ENCODE measurements at regions not wholly inside any gene's neighbourhood (a gene's known extent, or its start where the extent isn't known, plus 50 kb on each side); places are given as distances from the start of the nearest gene placed in this dataset.

DNA sequence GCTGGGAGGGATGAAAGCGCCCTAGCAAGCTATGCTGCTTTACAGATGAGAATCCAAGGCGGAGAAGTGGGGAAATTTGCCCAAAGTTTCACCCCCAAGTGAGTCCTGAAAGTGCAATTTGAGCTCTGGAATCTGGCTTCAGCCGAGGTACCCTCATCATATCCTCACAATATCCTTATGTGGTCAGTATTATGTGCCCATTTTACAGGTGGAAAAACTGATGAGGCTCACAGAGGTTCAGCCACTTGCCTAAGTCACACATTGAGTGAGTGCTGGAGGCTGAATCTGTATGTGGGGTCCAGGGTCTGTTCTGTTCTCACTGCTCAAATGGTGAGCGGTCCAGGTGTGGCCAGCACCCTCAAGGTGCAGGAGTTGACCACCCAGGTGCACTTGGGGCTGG, 85.3 kb downstream of the MATN1 start:
- DNase-seq (ENCODE audit: low read depth): no peak

GRCh38 chr1:30637183-30637980, 86.0 kb downstream of the MATN1 start:
- no peak for DNase-seq (ENCODE audit: low read depth)

DNA sequence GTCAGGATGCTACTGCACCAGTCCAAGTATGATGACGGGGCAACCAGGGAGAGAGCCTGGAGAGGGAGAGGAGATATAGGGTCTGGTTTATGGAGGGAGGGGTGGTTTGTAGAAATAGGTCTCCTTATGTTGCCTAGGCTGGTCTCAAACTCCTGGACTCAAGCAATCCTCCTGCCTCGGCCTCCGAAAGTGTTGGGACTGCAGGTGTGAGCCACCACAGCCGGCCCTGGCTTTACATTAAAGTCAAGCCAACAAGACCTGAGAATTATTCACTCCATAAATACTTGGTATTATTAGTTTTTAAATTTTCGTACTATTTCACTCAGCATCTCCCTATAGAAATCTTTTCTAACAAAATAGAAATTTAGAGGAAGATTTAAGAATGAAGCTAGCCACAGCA, 86.8 kb downstream of the MATN1 start:
- DNase-seq (ENCODE audit: low read depth): no peak

DNA sequence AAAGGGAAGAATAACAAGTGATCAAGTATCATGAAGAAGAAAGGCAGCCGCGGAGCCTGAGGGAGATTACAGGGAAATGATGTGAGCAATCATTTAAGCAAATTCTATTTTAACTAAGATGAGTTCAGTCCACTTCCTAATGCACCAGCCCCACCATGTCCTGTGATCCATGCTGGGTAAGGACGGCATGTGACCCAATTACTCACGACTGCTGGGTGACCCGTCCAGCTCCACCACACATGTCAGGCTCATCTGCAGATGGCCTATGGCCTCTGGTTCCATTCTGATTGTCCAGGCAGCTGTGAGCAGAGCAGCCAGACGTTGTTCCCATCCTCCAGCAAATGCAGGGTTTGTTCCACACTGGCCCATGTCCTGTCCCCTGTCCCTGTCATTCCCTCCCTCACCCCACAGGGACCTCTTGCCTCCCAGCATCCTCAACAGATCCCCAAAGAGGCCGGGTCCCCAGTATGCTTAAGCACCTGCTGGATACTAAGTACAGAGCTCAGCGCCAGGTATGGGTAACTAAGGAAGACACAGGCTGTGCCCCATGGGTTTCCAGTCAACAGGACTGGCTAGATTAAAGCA, 87.9 kb downstream of the MATN1 start:
- no peak for DNase-seq (ENCODE audit: low read depth)

DNA sequence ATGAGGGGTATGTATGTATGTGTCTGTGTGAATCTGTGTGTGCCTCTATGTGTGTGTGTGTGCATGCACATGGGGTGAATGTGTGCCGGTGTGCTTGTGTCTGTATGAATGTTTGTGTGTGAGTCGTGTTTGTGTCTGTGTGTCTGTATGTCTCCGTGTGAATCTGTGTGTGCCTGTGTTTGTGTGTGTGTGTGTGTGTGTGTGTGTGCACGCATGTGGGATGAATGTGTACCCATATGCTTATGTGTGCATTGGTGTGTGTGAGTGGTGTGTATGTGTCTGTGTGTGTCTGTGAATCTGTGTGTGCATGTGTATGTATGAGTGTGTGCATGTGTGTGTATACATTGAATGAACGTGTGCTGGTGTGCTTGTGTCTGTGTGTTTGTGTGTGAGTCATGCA, 88.9 kb downstream of the MATN1 start:
- DNase-seq (ENCODE audit: low read depth): no peak

- DNase-seq (ENCODE audit: low read depth): no peak
These were observed 90.1 kb downstream of the MATN1 start for GRCh38 chr1:30633294-30633693.

DNA sequence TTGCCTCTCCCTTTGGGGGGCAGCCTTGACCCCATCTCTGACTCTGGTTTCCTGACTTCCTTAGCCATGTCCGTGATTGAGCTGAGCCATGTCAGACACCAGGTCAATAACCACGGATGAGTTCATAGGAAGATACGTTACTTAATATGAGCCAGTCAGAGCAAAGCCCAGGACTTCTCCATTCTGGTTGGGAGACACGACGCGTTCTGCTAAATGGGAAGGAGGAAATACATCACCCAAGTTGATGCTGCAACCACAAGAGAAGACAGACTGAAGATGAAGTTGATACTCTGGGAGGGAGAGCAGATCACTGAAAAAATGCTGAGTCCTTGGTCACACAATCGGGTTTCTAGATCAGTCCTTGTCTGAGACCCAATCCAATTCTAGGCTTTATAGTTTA, 90.9 kb downstream of the MATN1 start:
- DNase-seq (ENCODE audit: low read depth): no peak

DNA sequence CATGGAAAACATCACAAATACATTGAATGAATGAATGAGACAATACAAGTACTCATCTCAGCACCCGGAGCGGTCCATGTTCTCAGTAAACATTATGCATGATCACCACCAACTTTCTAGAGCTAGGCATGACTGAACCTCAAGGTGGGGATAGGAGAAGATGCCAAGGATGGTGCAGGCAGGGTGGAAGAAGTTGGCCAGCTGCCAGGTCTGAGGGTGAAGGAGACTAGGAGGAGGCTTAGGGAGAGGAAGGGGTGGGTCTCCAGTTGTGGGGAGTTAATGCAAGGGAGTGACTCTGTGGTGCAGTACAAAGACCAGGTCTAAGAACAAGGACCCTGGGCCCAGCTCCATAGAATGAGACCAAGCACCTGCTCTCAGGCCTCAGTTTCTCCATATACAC, 91.7 kb downstream of the MATN1 start:
- no peak for DNase-seq (ENCODE audit: low read depth)

DNA sequence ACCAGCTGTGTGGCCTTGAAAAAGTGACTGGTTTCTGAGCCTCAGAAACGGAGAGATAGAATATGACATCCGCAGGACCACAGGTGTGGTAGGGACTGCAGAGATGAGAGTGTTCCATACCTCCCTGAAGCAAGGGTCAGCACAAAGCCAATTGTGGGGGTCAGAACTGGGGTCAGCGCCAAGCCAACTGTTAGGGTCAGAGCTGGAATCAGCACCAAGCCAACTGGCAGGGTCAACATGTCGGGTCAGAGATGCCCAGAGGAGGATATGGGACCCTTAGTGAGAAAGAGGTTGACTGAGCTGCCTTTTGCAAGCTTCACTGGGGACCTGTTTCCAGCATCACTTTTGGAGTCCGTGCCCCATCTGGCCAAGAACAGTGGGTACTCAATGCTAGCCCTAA, 93.9 kb downstream of the MATN1 start:
- no peak for DNase-seq (ENCODE audit: low read depth)

- DNase-seq (ENCODE audit: low read depth): no peak
These were observed 95.4 kb downstream of the MATN1 start for GRCh38 chr1:30627994-30628393.

GRCh38 chr1:30627206-30627605, 96.2 kb downstream of the MATN1 start:
- DNase-seq (ENCODE audit: low read depth): no peak

DNA sequence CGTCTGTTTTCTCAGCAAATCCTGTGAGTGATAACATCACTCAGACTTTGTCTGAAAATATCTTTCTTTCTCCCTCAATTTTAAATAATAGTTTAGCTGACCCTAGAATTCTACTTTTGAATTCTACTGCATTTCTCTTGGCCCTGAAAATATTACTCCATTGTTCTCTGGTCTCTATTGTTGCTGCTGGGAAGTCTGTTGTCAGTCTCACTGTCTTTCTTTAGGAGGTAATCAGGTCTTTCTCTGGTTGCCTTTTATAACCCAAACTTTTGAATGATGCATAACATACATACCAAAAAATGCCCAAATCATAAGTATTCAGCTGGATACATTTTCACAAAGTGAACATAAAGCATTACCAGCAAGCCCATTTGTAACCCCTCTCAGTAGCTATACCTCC, 100.0 kb downstream of the MATN1 start:
- DNase-seq (ENCODE audit: low read depth): no peak

- no peak for DNase-seq (ENCODE audit: low read depth)
These were observed 103.8 kb downstream of the MATN1 start for GRCh38 chr1:30619619-30620018.

DNA sequence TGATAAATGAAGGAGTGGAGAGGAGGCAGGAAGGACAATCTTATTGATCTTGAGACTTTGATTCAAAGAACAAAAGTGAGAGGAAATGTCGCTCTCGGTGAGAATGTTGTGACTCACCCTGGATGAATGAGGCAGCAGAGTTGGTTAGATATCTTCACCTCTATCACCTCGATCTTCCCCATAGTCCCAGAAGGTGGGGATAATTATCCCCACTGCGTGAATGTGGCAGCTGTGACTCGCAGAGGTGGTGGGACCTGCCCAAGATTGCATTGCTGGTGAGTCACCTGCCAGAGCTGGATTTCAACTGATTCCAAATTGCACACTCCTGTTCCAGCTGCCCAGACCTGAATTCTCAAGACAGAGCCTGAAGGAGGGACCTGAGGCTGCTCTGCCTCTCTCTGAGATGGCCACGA, 105.0 kb downstream of the MATN1 start:
- no peak for DNase-seq (ENCODE audit: low read depth)

- no peak for DNase-seq (ENCODE audit: low read depth)
These were observed 106.6 kb downstream of the MATN1 start for GRCh38 chr1:30616759-30617158.

- no peak for DNase-seq (ENCODE audit: low read depth)
These were observed 107.4 kb downstream of the MATN1 start for GRCh38 chr1:30615816-30616590.

DNA sequence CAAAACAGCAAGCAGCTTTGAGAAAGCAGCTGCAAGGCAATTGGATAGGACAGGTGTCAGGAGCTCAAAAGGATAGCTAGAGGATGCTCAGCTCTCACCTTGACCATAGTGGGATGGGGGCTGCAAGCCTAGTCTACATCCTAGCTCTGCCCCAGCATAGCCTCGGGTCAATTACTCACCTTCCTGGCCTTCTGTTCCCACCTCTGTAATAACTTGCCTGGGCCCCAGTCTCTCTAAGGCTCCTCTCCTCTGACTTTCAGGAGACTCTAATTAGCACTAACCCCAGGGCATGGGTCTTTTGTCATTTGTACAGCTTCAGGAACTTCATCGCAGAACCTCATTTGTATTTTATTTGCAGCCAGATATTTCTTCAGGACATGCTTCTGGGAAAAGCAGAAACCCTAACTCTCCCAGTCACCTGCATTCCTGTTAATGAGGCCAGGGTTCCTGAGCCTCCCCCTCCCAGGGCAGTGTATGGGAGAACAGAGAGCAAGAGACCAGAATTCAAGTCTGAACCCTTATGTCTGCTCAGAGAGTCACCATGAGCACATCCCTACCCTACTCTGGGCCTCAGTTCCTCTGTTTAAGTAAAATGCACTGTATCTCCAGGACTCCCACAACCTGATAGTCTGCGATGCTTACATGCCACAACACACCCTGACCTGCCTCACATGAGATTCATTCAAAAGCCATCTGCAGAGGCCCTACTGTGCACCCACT, 108.1 kb downstream of the MATN1 start:
- DNase-seq (ENCODE audit: low read depth): no peak

- no peak for DNase-seq (ENCODE audit: low read depth)
These were observed 110.2 kb downstream of the MATN1 start for GRCh38 chr1:30613188-30613587.

GRCh38 chr1:30612536-30613065, 110.8 kb downstream of the MATN1 start:
- DNase-seq (ENCODE audit: low read depth): no peak

- no peak for DNase-seq (ENCODE audit: low read depth)
These were observed 111.6 kb downstream of the MATN1 start for GRCh38 chr1:30611741-30612309.

GRCh38 chr1:30610917-30611316, 112.5 kb downstream of the MATN1 start:
- no peak for DNase-seq (ENCODE audit: low read depth)

DNA sequence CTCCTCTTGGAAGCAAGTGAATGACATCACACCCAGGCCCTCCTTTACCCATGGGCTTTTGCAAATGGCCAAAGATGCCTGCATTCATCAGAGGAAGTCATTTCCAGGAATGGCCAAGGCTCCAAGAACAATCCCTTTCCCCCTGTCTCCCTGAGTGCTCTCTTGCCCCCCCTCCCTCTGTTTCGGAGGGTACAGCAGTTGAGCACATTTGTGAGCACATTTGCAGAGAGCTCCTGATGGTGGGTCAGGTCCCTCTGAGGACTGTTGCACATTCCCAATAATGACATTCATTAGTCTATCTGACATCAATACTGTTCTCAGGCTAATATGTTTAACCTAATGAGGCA, 113.4 kb downstream of the MATN1 start:
- DNase-seq (ENCODE audit: low read depth): no peak

Data from fibroblast of gingiva (primary cell).